Fibroblast of lung (primary cell): ENCODE measurements at regions not wholly inside any gene's neighbourhood (a gene's known extent, or its start where the extent isn't known, plus 50 kb on each side); places are given as distances from the start of the nearest gene placed in this dataset.

ENCODE experiments used
- DNase-seq, 2 donors: peaks; one replicate each; pipeline versions ENCODE4 v3.0.0 to v3.0.0-alpha.2; 2010; ENCODE audit warnings: low read depth in 2 of 2
- H2AFZ ChIP-seq: 2 replicates; pipeline ENCODE4 v1.5.1; 2012; ENCODE audit warnings: low read length, control low read depth, inconsistent platforms
- H3K27ac ChIP-seq: 2 replicates; pipeline ENCODE4 v1.5.1; 2011; ENCODE audit warnings: low read length, control low read depth; ENCODE audit not compliant: insufficient read depth
- H3K27me3 ChIP-seq: 2 replicates; pipeline ENCODE4 v1.5.1; 2011; ENCODE audit warnings: mild to moderate bottlenecking, low read length; ENCODE audit not compliant: control insufficient read depth, insufficient read depth
- H3K36me3 ChIP-seq: 2 replicates; pipeline ENCODE4 v1.5.1; 2011; ENCODE audit warnings: low read length; ENCODE audit not compliant: control insufficient read depth, insufficient read depth
- H3K4me1 ChIP-seq: 2 replicates; pipeline ENCODE4 v1.5.1; 2011; ENCODE audit warnings: low read length; ENCODE audit not compliant: control insufficient read depth, insufficient read depth; ENCODE audit errors: extremely low read depth
- H3K4me2 ChIP-seq: 2 replicates; pipeline ENCODE4 v1.5.1; 2011; ENCODE audit warnings: low read length, control low read depth; ENCODE audit not compliant: insufficient read depth; ENCODE audit errors: extremely low read depth
- H3K4me3 ChIP-seq, 4 experiments: fragments of 200-600 bp in 1 of 4; sonication (generic) in 1 of 4; replicated peaks in 1 of 4; 2 replicates each; pipeline ENCODE4 v1.5.1; 2011 to 2016; ENCODE audit warnings: low read length in 4 of 4, low read depth in 3 of 4, mild to moderate bottlenecking in 3 of 4, control low read depth in 2 of 4, inconsistent platforms in 1 of 4, mixed read lengths in 1 of 4; ENCODE audit not compliant: insufficient read depth in 1 of 4; ENCODE audit errors: control extremely low read depth in 1 of 4
- H3K79me2 ChIP-seq: 2 replicates; pipeline ENCODE4 v1.5.1; 2012; ENCODE audit warnings: mild to moderate bottlenecking, low read length, inconsistent platforms; ENCODE audit not compliant: control insufficient read depth, insufficient read depth
- H3K9ac ChIP-seq: 2 replicates; pipeline ENCODE4 v1.5.1; 2011; ENCODE audit warnings: mild to moderate bottlenecking, low read length, control low read depth; ENCODE audit not compliant: insufficient read depth
- H3K9me3 ChIP-seq: 2 replicates; pipeline ENCODE4 v1.5.1; 2012; ENCODE audit warnings: low read depth, low read length; ENCODE audit not compliant: control insufficient read depth, insufficient read depth
- H4K20me1 ChIP-seq: 2 replicates; pipeline ENCODE4 v1.5.1; 2011; ENCODE audit warnings: low read length; ENCODE audit not compliant: control insufficient read depth, insufficient read depth; ENCODE audit errors: extremely low read depth
- EZH2 ChIP-seq: IDR thresholded peaks from 2 replicates; pipeline ENCODE4 v1.5.1; 2012; ENCODE audit warnings: low read length, control low read depth, mild to moderate bottlenecking; ENCODE audit errors: missing control alignments
- TF ChIP-seq, protein P1 (sequence below), 2 donors: IDR thresholded peaks in 1 of 2; conservative IDR thresholded peaks in 1 of 2; 1 replicate in 1 of 2; 2 replicates in 1 of 2; pipeline ENCODE4 v1.5.1; 2011 to 2012; ENCODE audit warnings: low read length in 2 of 2, control low read depth in 1 of 2, inconsistent platforms in 1 of 2, low read depth in 1 of 2, mild to moderate bottlenecking in 1 of 2

GRCh38 chr12:58711974-58712373 lies 208.3 kb downstream of the LRIG3 start:
- Histone ChIP-seq H4K20me1 (no peaks in the 10 kb centered on the region), H3K79me2 (no peaks in the 10 kb centered on the region), H3K4me1 (no peaks in the 10 kb centered on the region), H3K4me3 (no peak overlapping the region), H3K9ac (no peak overlapping the region), H3K27me3 (no peaks in the 10 kb centered on the region), H2AFZ (no peak overlapping the region), H3K36me3 (no peaks in the 10 kb centered on the region), H3K4me2 (no peak overlapping the region), H3K27ac (no peak overlapping the region), H3K9me3 (no peaks in the 10 kb centered on the region)
- no peak for TF ChIP-seq EZH2
- TF ChIP-seq, protein P1, sequence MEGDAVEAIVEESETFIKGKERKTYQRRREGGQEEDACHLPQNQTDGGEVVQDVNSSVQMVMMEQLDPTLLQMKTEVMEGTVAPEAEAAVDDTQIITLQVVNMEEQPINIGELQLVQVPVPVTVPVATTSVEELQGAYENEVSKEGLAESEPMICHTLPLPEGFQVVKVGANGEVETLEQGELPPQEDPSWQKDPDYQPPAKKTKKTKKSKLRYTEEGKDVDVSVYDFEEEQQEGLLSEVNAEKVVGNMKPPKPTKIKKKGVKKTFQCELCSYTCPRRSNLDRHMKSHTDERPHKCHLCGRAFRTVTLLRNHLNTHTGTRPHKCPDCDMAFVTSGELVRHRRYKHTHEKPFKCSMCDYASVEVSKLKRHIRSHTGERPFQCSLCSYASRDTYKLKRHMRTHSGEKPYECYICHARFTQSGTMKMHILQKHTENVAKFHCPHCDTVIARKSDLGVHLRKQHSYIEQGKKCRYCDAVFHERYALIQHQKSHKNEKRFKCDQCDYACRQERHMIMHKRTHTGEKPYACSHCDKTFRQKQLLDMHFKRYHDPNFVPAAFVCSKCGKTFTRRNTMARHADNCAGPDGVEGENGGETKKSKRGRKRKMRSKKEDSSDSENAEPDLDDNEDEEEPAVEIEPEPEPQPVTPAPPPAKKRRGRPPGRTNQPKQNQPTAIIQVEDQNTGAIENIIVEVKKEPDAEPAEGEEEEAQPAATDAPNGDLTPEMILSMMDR (conservative IDR thresholded peaks at IDR 0.05 in 1 of 2, IDR thresholded peaks at IDR 0.05 in 1 of 2; ENCODE audit: low read depth in 1 of 2, low read length in 2 of 2): no peak
- peak; percentile 46 to 92 for DNase-seq

DNA sequence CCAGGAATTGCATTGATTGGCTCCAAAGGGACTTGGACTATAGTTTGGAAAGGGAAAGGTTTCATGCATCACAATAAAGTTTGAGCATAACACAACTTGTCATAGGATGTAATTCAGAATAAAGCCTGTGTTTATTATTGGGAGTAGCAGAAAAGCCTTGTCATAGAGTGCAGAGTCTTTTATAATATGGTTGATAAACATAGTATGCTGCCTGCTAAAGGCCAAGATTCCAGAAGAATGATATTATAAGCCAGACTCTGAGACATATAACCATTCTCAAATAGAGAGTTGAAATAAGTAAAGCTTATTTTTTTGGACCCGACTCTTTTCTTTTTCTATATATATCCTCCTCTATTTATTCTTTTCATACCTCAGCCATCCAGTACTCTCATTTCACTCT lies 207.3 kb downstream of the LRIG3 start:
- Histone ChIP-seq H3K36me3 (no peaks in the 10 kb centered on the region), H3K27ac (no peak overlapping the region), H3K9me3 (no peaks in the 10 kb centered on the region), H4K20me1 (no peaks in the 10 kb centered on the region), H2AFZ (no peak overlapping the region), H3K79me2 (no peaks in the 10 kb centered on the region), H3K4me3 (no peak overlapping the region), H3K4me1 (no peaks in the 10 kb centered on the region), H3K27me3 (no peaks in the 10 kb centered on the region), H3K9ac (no peak overlapping the region), H3K4me2 (no peak overlapping the region)
- TF ChIP-seq EZH2: no peak
- DNase-seq: peak in 1 of 2 donors; percentile 32

DNA sequence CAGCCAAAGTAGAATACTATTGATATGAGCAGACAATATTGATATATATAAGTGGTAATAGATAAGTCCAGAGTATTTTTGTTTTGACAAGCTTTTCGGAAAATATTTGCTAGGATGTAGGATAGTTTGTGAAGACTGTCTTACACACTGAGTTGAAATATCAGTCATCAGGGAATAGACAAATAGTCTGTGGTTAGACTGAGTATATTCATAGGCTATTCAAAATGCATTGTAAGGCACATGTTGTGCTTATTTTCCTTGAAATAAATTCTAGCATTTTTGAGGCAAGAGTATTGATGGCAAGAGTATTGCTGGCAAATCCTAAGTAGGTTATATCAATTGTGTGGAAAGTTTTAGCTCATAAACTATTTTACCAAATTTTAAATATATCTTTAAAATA lies 201.1 kb downstream of the LRIG3 start:
- no peaks in the 10 kb centered on the region for H3K36me3 ChIP-seq
- TF ChIP-seq, protein P1 (conservative IDR thresholded peaks at IDR 0.05 in 1 of 2, IDR thresholded peaks at IDR 0.05 in 1 of 2; ENCODE audit: low read depth in 1 of 2, low read length in 2 of 2): no peak
- TF ChIP-seq EZH2: no peak
- no peaks in the 10 kb centered on the region for H3K79me2 ChIP-seq
- no peak overlapping the region for H2AFZ ChIP-seq
- H3K27ac ChIP-seq: no peak overlapping the region
- no peaks in the 10 kb centered on the region for H4K20me1 ChIP-seq
- no peak overlapping the region for H3K9ac ChIP-seq
- H3K9me3 ChIP-seq: no peaks in the 10 kb centered on the region
- H3K4me3 ChIP-seq: no peak overlapping the region
- no peaks in the 10 kb centered on the region for H3K4me1 ChIP-seq
- H3K4me2 ChIP-seq: no peak overlapping the region
- DNase-seq: no peak
- H3K27me3 ChIP-seq: no peaks in the 10 kb centered on the region

DNA sequence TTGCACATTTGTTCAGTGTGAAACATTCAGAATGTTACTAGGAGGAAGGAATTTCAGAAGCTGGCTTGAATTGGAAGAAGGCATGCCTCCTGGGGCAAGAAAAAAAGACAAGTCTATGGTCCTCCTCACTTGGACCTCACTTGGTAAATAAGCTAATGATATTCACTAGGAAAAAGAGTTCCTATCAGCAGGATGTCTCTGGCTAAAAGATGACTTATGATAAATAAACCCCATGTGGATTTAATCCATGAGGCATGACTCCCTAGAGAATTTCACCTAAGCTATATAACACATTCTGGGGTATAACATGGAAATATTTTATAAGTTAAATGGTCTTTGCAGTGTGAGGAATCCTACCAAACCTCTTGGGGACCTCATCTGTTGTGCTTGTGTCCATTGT lies 199.9 kb downstream of the LRIG3 start:
- no peak for DNase-seq
- no peaks in the 10 kb centered on the region for H3K36me3 ChIP-seq
- H3K4me1 ChIP-seq: no peaks in the 10 kb centered on the region
- no peaks in the 10 kb centered on the region for H3K79me2 ChIP-seq
- no peak overlapping the region for H3K4me2 ChIP-seq
- no peak overlapping the region for H3K27ac ChIP-seq
- H3K9ac ChIP-seq: no peak overlapping the region
- TF ChIP-seq, protein P1 (conservative IDR thresholded peaks at IDR 0.05 in 1 of 2, IDR thresholded peaks at IDR 0.05 in 1 of 2; ENCODE audit: low read depth in 1 of 2, low read length in 2 of 2): no peak
- no peak for TF ChIP-seq EZH2
- no peaks in the 10 kb centered on the region for H3K9me3 ChIP-seq
- H3K4me3 ChIP-seq: no peak overlapping the region
- no peaks in the 10 kb centered on the region for H4K20me1 ChIP-seq
- no peaks in the 10 kb centered on the region for H3K27me3 ChIP-seq
- H2AFZ ChIP-seq: no peak overlapping the region
